ENCODE measurements at regions not wholly inside any gene's neighbourhood (a gene's known extent, or its start where the extent isn't known, plus 50 kb on each side); places are given as distances from the start of the nearest gene placed in this dataset.

DNA sequence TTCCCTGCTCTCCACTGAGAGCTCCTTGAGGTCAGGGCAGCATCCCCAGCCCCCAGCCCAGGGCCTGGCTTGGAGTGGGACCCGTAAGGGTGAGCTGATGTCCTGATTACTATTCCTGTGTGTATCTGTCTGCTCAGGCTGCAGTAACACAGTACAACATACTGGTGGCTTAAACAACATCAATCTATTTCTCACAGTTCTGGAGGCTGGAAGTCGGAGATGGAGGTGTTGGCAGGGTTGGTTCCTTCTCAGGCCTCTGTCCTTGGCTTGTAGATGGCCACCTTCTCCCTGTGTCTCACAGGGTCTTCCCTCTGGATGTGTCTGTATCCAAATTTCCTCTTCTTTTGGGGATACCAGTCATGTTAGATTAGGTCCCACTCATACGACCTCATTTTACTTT is 246.4 kb upstream of the POU3F1 start:
- Histone ChIP-seq H3K4me3 (ENCODE audit: low read depth in 1 of 2, low read length in 2 of 2) (no peak overlapping the region), H3K27ac (ENCODE audit: low read length) (no peak overlapping the region), H3K27me3 (ENCODE audit: low read depth, low read length) (no peaks in the 10 kb centered on the region), H3K36me3 (ENCODE audit: control insufficient read depth in 1 of 2, insufficient read depth in 2 of 2, low read length in 2 of 2) (no peaks in the 10 kb centered on the region), H3K9me3 (ENCODE audit: control insufficient read depth in 1 of 2, low read length in 2 of 2) (peaks cover 0 to 3% of the 10 kb centered on the region in 2 donors), H3K4me1 (ENCODE audit: control insufficient read depth in 1 of 2, insufficient read depth in 2 of 2, low read length in 2 of 2) (no peaks in the 10 kb centered on the region)

DNA sequence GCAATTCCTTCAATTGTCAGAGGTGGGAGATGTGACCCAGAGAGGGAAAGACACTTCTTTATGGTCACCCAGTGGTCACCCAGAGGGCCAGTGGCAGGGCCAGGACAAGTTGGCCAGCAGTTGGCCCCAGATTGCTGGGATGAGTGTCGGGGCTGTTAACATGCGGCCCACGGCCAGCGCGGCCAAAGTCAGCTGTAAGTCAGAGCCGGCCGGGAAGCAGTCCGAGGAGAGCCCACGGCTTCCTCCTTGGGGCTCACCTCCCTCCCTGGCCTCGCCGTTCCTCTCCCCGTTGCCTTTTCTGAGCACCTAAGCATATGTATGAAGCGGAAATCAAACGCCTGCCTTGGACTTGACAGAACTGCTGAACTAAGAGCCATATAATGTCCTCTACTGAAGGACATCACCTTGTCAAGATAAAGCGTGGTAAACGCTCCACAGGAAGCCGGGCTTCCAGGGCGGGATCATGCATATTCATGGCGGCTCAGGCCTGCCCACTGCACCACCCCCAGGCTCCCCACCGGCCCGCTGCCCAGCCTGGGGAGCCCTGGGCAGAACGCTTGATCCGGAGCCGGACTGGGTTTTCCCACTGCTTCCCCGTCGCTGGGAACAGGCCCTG is 245.4 kb upstream of the POU3F1 start:
- Histone ChIP-seq H3K27me3 (ENCODE audit: low read depth, low read length) (no peaks in the 10 kb centered on the region), H3K4me3 (ENCODE audit: low read depth in 1 of 2, low read length in 2 of 2) (no peak overlapping the region), H3K4me1 (ENCODE audit: control insufficient read depth in 1 of 2, insufficient read depth in 2 of 2, low read length in 2 of 2) (no peaks in the 10 kb centered on the region), H3K9me3 (ENCODE audit: control insufficient read depth in 1 of 2, low read length in 2 of 2) (no peaks in the 10 kb centered on the region), H3K36me3 (ENCODE audit: control insufficient read depth in 1 of 2, insufficient read depth in 2 of 2, low read length in 2 of 2) (no peaks in the 10 kb centered on the region), H3K27ac (ENCODE audit: low read length) (no peak overlapping the region)

DNA sequence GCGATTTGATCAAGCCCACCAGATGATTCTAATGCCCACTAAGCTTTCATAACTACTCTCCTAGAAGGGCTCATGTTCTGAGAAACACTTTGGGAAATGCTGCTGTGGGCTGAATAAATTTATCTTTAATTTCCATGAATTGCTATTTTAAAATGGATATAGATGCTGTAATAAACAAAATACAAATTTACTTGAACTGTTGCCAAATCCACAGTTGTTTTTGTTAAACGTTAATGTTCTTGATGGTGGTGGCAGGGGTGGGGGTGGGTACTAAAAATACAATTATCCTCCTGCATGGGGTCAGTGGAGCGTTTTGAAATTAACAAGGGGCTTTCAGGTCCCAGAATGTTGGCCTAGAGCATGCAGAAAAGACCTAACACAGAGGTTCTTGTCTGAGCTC is 244.7 kb upstream of the POU3F1 start:
- Histone ChIP-seq H3K36me3 (ENCODE audit: control insufficient read depth in 1 of 2, insufficient read depth in 2 of 2, low read length in 2 of 2) (no peaks in the 10 kb centered on the region), H3K27ac (ENCODE audit: low read length) (no peak overlapping the region), H3K4me3 (ENCODE audit: low read depth in 1 of 2, low read length in 2 of 2) (no peak overlapping the region), H3K27me3 (ENCODE audit: low read depth, low read length) (no peaks in the 10 kb centered on the region), H3K9me3 (ENCODE audit: control insufficient read depth in 1 of 2, low read length in 2 of 2) (no peaks in the 10 kb centered on the region), H3K4me1 (ENCODE audit: control insufficient read depth in 1 of 2, insufficient read depth in 2 of 2, low read length in 2 of 2) (no peaks in the 10 kb centered on the region)

DNA sequence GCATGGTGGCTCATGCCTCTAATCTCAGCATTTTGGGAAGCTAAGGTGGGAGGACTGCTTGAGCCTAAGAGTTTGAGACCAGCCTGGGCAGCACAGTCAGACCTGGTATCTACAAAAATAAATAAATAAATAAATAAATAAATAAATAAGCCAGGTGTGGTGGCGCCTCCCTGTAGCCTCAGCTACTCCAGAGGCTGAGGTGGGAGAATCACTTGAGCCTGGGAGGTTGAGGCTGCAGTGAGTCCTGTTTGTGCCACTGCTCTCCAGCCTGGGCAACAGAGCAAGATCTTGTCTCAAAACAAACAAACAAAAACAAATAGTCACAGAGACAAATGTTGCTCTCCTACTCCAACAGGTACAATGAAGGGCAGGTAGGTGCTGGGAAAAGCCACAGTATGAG is 242.4 kb upstream of the POU3F1 start:
- H3K27ac ChIP-seq (ENCODE audit: low read length) = no peak overlapping the region

DNA sequence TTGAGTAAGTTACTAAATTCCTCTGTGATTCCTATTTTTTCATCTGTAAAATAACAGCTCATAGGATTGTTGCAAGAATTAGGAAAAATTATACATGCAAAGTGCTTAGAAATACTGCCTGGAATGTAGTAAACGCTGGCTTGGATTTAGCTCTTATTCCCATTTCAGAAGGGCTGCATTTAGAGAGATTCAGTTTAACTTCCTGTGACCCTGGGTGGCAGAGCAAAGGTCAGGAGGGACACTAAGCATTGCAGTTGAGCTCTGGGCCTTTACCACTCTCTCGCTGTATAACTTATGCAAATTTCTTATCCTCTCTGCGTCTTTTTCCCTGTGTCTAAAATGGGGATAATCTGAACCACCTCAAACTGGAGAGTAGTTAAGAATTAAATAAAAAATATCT is 241.0 kb upstream of the POU3F1 start:
- no peak overlapping the region for H3K4me3 ChIP-seq (ENCODE audit: low read depth in 1 of 2, low read length in 2 of 2)
- H3K36me3 ChIP-seq (ENCODE audit: control insufficient read depth in 1 of 2, insufficient read depth in 2 of 2, low read length in 2 of 2) = no peaks in the 10 kb centered on the region
- H3K27ac ChIP-seq (ENCODE audit: low read length) = no peak overlapping the region
- H3K27me3 ChIP-seq (ENCODE audit: low read depth, low read length) = no peaks in the 10 kb centered on the region
- H3K4me1 ChIP-seq (ENCODE audit: control insufficient read depth in 1 of 2, insufficient read depth in 2 of 2, low read length in 2 of 2) = no peaks in the 10 kb centered on the region
- no peaks in the 10 kb centered on the region for H3K9me3 ChIP-seq (ENCODE audit: control insufficient read depth in 1 of 2, low read length in 2 of 2)

More for the DNA sequence above, 242.4 kb upstream of the POU3F1 start:
- Histone ChIP-seq H3K9me3 (ENCODE audit: control insufficient read depth in 1 of 2, low read length in 2 of 2) (no peaks in the 10 kb centered on the region), H3K36me3 (ENCODE audit: control insufficient read depth in 1 of 2, insufficient read depth in 2 of 2, low read length in 2 of 2) (no peaks in the 10 kb centered on the region), H3K4me3 (ENCODE audit: low read depth in 1 of 2, low read length in 2 of 2) (no peak overlapping the region), H3K27me3 (ENCODE audit: low read depth, low read length) (no peaks in the 10 kb centered on the region), H3K4me1 (ENCODE audit: control insufficient read depth in 1 of 2, insufficient read depth in 2 of 2, low read length in 2 of 2) (no peaks in the 10 kb centered on the region)

DNA sequence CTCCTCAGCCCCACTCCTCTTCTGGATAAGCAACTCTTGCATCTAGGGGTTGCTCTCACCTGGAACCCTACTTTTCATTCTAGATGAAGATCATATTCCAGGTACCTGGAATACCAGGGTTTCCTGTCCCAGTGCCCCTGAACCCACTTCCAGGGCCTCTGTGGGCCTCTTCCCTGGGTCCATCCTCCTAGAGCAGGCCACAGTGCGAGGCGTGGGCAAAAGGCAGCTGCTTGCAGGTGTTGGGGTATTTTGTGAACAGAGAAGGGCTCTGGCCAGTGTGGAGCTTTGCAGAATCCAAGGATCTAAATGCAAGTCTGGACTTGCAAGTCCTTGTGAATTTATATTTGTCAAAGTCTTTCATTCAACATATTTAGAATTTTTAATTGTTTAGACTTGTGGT is 240.4 kb upstream of the POU3F1 start:
- Histone ChIP-seq H3K27me3 (ENCODE audit: low read depth, low read length) (no peaks in the 10 kb centered on the region), H3K36me3 (ENCODE audit: control insufficient read depth in 1 of 2, insufficient read depth in 2 of 2, low read length in 2 of 2) (no peaks in the 10 kb centered on the region), H3K27ac (ENCODE audit: low read length) (no peak overlapping the region), H3K4me1 (ENCODE audit: control insufficient read depth in 1 of 2, insufficient read depth in 2 of 2, low read length in 2 of 2) (no peaks in the 10 kb centered on the region), H3K4me3 (ENCODE audit: low read depth in 1 of 2, low read length in 2 of 2) (no peak overlapping the region), H3K9me3 (ENCODE audit: control insufficient read depth in 1 of 2, low read length in 2 of 2) (no peaks in the 10 kb centered on the region)

DNA sequence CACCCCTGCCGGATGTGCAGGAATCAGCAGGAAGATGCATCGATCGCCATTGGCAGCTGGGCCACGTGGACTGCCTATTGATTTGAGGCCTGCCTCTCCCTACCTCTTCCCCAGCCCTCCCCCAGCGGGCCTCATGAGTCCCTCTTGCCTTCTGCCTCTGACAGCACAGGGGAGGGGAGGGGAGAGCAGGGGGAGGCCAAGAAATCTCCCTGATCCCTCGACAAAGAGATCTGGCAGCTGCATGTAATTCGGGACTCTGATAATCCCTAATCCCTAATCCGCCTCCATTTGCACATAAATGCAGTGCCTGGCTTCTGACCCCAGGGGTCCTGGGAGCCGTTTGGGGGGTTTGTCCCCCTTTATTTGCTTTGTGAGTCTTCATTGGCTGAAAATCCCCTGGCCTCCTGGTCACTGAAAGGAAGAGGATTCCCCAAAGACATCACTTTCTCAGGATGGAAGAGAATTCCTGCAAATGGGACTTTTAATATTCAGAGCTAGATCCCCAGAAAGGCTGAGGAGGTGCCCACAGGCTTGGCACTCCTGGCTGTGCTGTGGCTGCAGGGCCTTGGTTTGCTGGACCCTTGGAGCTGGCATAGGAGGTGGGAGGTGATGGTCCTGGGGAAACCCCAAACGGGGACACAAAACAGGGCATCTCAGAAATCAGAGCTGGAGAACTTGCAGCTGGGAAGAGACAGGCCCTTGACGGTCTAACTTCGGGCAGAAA is 239.4 kb upstream of the POU3F1 start:
- no peaks in the 10 kb centered on the region for H3K9me3 ChIP-seq (ENCODE audit: control insufficient read depth in 1 of 2, low read length in 2 of 2)
- H3K27me3 ChIP-seq (ENCODE audit: low read depth, low read length) = no peaks in the 10 kb centered on the region
- no peak overlapping the region for H3K4me3 ChIP-seq (ENCODE audit: low read depth in 1 of 2, low read length in 2 of 2)
- no peaks in the 10 kb centered on the region for H3K4me1 ChIP-seq (ENCODE audit: control insufficient read depth in 1 of 2, insufficient read depth in 2 of 2, low read length in 2 of 2)
- H3K27ac ChIP-seq (ENCODE audit: low read length) = no peak overlapping the region
- no peaks in the 10 kb centered on the region for H3K36me3 ChIP-seq (ENCODE audit: control insufficient read depth in 1 of 2, insufficient read depth in 2 of 2, low read length in 2 of 2)

DNA sequence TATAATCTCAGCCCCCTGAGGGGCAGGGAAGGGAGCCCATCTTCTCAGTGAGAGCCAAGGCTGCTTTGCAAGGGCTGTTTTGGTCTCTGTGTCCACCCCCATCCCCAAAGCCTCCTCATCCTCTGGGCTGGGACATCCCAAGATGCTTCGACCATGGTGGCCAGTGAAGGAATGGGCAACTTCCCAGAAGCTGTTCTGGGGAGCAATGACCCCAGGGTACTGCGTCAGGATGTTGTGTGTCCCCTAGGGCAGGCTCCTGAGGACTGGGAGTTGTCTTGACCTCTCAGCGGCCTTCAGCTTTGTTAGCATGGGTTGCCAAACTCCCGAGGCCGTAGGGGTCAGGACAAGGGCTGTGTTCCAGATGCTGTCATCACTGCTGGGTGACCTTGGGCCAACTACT is 238.4 kb upstream of the POU3F1 start:
- H3K36me3 ChIP-seq (ENCODE audit: control insufficient read depth in 1 of 2, insufficient read depth in 2 of 2, low read length in 2 of 2) = no peaks in the 10 kb centered on the region
- no peak overlapping the region for H3K4me3 ChIP-seq (ENCODE audit: low read depth in 1 of 2, low read length in 2 of 2)
- H3K4me1 ChIP-seq (ENCODE audit: control insufficient read depth in 1 of 2, insufficient read depth in 2 of 2, low read length in 2 of 2) = no peaks in the 10 kb centered on the region
- H3K27ac ChIP-seq (ENCODE audit: low read length) = no peak overlapping the region
- no peaks in the 10 kb centered on the region for H3K9me3 ChIP-seq (ENCODE audit: control insufficient read depth in 1 of 2, low read length in 2 of 2)
- H3K27me3 ChIP-seq (ENCODE audit: low read depth, low read length) = no peaks in the 10 kb centered on the region

DNA sequence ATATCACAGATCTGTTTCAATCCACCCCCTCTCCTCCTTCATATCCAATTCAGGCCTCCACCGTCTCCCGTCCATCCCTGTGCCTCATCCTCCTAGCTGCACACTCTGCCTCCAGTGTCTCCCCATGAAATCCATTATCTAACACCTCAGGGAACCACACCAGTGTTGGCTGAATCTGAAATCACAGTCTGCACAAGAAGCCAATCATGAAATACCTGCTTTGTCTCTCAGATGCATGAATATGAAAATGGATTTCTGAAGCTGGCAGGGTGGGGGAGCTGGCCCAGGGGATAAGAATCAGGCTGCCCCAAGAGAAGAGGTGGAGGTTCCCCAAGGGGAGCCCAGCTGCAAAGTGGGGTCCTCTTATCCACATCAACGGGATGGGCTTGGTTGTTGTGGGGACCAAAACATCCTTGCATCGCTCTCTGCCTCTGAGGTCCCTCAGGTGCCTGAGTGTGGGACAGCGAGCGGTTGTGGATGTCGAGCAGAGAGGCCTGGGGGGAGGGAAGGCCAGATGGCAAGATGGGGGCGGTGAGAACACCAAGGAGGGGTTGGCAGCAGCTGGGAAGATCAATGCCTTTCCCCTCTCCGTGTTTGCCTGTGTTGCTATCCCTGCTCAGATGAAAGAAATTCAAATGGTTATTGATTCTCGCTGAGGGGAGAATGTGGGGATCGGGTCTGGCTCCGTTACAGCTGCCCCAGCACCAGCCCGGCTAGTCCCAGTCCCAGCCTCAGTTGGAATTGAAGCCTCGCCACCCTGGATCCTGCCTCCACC is 237.3 kb upstream of the POU3F1 start:
- H3K36me3 ChIP-seq (ENCODE audit: control insufficient read depth in 1 of 2, insufficient read depth in 2 of 2, low read length in 2 of 2) = no peaks in the 10 kb centered on the region
- H3K27me3 ChIP-seq (ENCODE audit: low read depth, low read length) = no peaks in the 10 kb centered on the region
- H3K9me3 ChIP-seq (ENCODE audit: control insufficient read depth in 1 of 2, low read length in 2 of 2) = peaks cover 0 to 8% of the 10 kb centered on the region in 2 donors
- no peaks in the 10 kb centered on the region for H3K4me1 ChIP-seq (ENCODE audit: control insufficient read depth in 1 of 2, insufficient read depth in 2 of 2, low read length in 2 of 2)
- H3K4me3 ChIP-seq (ENCODE audit: low read depth in 1 of 2, low read length in 2 of 2) = no peak overlapping the region
- H3K27ac ChIP-seq (ENCODE audit: low read length) = no peak overlapping the region

DNA sequence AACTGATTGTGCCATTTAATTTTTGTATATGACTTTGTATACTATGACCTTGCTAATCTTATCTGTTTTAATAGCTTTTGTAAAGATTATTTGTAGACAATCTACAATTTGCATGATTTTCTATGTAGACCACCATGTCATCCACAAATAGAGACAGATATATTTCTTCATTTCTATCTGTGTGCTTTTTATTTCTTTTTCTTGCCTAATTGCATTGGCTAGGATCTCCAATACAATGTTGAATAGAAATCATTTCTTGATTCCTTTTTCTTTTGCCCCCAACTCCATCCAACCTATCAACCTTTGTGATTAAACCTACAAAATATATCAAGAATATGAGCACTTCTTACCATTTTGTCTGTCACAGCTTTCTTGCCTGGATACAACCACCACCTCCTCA is 232.6 kb upstream of the POU3F1 start:
- Histone ChIP-seq H3K36me3 (ENCODE audit: control insufficient read depth in 1 of 2, insufficient read depth in 2 of 2, low read length in 2 of 2) (no peaks in the 10 kb centered on the region), H3K4me1 (ENCODE audit: control insufficient read depth in 1 of 2, insufficient read depth in 2 of 2, low read length in 2 of 2) (peaks cover 0 to 4% of the 10 kb centered on the region in 2 donors), H3K4me3 (ENCODE audit: low read depth in 1 of 2, low read length in 2 of 2) (no peak overlapping the region), H3K9me3 (ENCODE audit: control insufficient read depth in 1 of 2, low read length in 2 of 2) (peaks cover 0 to 8% of the 10 kb centered on the region in 2 donors), H3K27ac (ENCODE audit: low read length) (no peak overlapping the region), H3K27me3 (ENCODE audit: low read depth, low read length) (no peaks in the 10 kb centered on the region)

DNA sequence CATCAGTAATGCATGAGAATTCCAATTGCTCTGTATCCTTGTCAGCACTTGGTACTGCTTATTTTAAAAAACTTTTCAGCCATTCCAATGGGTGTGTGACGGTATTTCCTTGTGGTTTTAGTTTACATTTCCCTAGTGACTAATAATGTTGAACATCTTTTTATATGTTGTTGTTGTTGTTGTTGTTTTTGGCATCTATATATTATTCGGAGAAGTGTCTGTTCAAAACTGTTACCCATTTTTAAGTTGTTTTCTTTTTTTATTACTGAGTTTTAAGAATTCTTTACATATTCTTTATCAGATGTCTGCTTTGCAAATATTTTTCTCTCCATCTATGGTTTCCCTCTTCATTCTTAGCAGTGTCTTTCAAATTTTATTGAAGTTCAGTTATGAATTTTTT is 231.1 kb upstream of the POU3F1 start:
- no peak overlapping the region for H3K27ac ChIP-seq (ENCODE audit: low read length)

More for the DNA sequence above, 231.1 kb upstream of the POU3F1 start:
- Histone ChIP-seq H3K36me3 (ENCODE audit: control insufficient read depth in 1 of 2, insufficient read depth in 2 of 2, low read length in 2 of 2) (no peaks in the 10 kb centered on the region), H3K4me3 (ENCODE audit: low read depth in 1 of 2, low read length in 2 of 2) (no peak overlapping the region), H3K27me3 (ENCODE audit: low read depth, low read length) (no peaks in the 10 kb centered on the region), H3K4me1 (ENCODE audit: control insufficient read depth in 1 of 2, insufficient read depth in 2 of 2, low read length in 2 of 2) (peaks cover 0 to 4% of the 10 kb centered on the region in 2 donors), H3K9me3 (ENCODE audit: control insufficient read depth in 1 of 2, low read length in 2 of 2) (peaks cover 0 to 8% of the 10 kb centered on the region in 2 donors)
